HG03175 (cell line): ENCODE measurements at regions not wholly inside any gene's neighbourhood (a gene's known extent, or its start where the extent isn't known, plus 50 kb on each side); places are given as distances from the start of the nearest gene placed in this dataset.
A peak's percentile ranks its signal among the peaks of the same experiment; 100 is the strongest.

Experiments used
- ATAC-seq: cut with Tn5 transposase; IDR thresholded peaks from one replicate; pipeline ENCODE4 v1.9.1; 2021; ENCODE audit warnings: mild to moderate bottlenecking, moderate library complexity; ENCODE audit not compliant: unreplicated experiment

DNA sequence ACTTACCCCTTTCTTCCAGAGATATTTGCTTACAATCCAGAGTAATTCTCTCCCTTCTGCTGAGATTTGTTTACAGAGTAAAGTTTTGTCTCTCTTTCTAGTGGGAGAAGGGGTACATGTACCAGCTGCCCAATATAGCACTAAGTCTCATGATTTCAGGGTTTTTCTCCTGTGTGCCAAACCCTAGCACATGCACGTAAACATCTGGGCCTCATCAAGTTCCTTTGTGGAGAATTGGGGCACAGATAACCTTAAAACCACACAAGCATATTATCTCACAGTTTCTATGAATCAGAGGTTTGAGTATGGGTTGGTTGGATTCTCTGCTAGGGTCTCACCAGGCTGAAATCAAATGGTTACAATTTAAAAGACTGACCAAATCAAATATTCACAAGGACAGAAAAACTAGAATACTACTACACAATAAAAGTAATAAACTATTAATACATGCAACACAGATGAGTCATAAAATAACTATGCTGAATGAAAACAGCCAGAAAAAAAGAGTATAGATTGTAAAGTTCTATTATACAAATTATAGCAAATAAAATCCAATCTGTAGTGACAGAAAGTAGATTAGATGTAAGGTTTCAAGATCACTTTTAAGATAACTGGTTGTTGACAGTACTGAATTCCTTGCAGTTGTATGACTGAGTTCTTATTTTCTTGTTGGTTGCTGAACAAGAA, 347.4 kb upstream of the PTBP2 start:
- no peak for ATAC-seq

DNA sequence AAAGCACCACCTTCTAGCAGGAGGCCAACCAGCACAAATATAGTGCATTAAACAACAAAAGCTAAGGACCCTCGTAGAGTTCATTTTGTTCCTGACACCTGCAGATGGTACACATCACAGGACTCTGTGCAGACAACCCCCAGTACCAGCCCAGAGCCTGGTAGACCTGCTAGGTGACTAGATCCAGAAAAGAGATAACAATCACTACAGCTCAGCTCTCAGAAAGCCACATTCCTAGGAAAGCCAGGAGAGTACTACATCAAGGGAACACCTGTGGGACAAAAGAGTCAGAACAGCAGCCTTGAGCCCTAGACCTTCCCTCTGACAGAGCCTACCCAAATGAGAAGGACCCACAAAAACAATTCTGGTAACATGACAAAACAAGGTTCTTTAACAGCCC, 344.7 kb upstream of the PTBP2 start:
- no peak for ATAC-seq

DNA sequence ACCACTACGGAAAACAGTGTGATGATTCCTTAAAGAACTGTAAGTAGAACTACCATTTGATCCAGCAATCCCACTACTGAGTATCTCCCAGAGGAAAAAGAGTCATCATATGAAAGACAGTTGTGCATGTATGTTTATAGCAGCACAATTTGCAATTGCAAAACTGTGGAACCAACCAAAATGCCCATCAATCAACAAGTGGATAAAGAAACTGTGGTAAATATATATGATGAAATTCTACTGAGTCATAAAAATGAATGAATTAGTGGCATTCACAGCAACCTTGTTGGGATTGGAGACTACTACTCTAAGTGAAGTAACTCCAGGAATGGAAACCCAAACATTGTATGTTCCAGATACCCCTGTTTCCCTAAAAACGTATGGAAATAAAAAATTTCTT, 337.0 kb upstream of the PTBP2 start:
- ATAC-seq = no peak

DNA sequence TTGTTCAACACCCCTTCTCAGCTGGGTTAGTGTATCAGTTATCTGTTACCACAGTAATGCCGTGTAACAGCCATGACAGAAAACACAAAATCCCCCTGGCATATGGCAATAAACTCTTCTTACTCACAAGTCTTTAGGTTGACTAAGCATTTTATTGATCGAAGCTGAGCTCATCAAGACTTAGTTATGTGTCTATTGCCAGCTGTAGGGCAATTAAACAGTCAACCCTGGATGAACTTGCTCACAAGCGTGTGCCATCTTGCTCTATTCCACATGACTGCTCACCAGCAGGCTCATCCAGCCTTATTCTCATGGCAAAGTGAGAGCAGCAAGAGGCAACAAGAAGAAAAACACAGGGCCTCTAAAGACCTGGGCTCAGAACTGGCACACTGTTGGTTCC, 333.8 kb upstream of the PTBP2 start:
- no peak for ATAC-seq

DNA sequence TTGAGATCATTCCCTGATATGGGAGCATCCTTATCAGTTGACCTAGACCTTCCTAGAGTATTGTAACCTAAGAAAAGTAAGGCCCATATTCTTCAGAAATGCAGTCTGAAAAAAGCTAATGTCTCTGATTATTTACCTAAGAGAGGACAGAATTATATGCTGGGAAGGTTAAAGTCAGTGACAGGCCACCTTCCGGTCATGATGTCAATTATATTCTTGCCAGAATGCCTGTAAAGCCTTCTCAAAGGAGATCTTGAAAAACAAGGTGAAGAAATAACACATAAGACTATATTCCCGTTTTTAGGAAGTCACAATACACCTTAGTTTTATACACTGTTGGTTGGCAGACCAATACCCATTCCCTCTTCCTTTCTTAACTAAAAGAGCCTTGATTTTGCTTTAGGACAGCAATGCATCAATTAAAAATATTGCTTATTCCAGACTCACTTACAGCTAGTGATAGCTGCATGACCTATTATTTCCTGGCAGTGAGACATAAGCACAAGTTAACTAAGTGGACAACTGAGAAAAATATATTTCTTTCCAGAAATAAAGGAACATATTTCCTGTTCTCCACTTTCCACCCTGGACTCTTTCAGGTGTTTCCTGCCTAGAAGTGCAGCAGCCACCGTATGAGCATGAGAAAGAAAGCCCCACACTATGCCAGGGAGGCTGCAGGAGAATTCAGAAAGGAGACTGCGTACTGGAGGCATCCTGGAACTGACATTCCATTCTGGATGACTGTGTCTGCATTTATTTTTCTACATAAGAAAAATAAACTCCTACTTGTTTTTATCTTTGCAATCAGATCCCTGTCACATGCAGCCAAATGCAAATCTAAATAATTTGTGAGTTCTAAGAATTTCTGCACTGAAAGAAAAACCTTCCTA, 332.9 kb upstream of the PTBP2 start:
- no peak for ATAC-seq

DNA sequence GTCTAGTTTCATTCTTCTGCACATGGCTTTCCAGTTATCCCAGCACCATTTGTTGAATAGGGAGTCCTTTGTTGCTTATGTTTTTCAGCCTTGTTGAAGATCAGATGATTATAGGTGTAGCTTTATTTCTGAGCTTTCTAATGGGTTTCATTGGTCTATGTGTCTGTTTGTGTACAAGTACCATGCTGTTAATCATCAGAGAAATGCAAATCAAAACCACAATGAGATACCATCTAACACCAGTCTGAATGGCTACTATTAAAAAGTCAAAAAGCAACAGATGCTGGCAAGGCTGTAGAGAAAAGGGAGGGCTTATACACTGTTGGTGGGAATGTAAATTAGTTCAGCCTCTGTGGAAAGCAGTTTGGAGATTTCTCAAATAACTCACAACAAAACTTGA, 321.5 kb upstream of the PTBP2 start:
- no peak for ATAC-seq

DNA sequence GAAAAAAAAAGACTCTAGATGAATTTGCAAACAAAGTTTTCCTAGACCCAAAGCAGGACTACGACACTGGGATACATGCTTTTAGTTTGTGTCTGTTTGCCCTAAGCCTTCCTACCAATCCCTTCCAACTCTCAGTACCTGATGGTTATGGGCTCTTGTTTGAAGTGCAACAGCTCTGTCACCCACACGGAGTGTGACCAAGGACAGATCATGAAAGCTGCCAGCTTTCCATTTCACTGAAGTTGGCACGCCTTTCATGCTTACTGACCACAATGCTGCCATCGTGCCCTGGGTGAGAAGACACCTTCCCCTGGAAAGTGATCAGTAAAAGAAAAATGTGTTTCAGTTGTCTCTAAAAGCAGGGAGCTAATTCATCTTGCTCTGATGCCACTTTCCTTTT, 312.5 kb upstream of the PTBP2 start:
- ATAC-seq = no peak

DNA sequence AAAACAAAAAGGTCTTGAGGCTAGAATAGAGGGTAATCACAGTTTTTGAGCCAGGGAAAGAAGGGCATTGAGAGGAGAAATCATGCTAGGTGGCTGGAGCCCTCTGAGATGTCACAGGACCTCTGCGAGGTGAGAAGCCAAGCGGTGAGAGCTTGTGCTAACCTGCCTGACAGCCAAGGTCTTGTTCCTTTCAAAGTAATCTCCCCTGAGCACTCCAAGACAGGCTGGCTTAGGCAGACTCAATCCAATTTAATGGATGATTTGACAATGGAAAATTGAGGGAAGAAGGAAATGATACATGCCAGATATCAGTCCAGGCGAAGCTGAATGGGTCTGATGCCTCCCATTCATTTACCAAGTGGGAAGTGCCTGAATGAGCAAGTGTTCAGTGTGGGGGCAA, 311.9 kb upstream of the PTBP2 start:
- ATAC-seq = no peak

DNA sequence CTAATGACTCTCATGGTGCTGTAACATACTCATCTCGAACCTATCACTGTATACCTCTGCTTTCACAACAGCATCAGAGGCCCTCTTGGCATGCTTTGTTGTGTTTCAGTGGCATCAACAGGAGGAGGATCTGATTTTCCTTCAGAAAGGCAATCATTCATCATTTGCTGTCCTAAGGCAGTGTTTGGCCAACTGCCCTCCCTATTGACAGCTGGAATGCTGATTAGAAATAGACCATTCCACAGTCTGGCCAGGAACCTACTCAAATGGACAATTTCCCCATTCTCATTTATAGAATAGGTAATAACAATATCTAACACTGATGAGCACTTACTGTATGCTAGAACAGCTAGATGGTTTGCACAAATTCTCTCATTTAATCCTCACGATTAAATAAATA, 310.6 kb upstream of the PTBP2 start:
- no peak for ATAC-seq

DNA sequence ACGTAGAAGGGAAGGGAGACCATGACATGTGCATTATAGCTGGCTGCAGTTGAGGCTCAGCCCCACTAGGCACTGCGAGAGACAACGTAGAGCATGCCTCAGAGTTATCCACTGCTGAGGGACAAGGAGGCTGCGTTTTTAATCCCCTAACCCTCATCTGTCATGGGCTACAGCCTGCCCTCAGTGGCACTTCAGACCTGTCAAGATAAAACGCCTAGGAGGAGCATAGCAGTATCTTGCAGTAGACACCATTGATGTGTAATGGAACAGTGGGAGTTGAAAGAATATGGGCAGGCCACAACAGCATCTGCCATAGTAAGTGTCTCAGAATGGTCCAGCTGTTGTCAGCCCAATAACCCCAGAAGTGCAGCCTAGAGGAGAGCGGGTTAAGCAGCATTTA, 307.0 kb upstream of the PTBP2 start:
- no peak for ATAC-seq

DNA sequence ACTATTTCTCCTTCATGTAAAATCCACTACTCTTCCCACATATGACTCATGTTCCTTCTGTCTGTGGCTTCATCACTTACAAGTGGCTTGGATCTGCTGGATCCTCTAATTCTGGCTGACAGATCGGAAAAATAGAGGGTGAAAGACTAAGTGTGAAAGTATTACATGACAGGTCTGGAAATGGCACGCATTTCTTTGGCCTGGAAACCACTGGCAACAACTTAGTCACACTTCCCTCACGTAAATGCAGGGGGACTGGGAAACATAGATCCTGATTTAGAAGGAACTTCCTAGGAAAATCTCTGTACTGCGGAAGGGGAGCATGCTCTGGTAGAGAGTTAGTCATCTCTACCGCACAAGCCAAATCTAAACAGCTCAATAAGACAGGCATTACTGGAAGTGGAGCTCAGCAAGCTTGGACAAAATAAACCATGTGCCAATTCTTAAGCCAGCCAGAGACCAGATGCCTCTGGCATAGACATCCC, 305.4 kb upstream of the PTBP2 start:
- ATAC-seq = no peak

DNA sequence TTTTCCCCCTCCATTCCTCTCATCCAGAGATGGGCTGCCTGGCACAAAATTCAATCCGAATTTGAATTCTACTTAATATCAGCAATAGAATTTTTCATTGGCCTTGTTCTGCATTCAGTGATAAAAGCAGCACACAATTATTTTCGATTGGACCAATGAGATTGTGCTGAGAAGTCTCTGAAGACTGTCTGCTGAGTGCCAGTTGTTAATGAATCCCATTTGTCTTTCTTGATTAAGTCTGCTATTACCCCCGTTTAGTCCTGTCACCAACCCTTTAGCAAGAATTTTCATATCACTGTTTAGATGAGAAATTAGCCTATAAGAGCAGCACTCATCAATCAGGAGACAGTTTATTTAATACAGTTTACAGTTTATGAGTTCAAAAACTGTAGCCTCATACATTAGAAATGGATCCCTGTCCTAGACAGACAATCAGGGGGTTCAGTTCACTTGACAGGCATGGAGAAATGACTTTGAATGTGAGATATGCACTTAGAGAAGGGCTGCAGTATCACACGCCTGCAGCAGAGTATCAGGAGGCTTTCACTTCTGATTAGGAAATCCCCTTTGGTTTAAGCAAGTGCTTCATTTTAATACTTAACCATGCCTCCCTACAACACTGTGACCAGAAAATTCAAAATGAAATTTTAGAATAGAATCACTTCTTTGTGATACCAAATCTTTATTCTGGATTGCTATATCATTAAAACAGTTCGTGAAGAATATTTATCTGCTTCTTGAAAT, 304.7 kb upstream of the PTBP2 start:
- peak; percentile 96 for ATAC-seq

DNA sequence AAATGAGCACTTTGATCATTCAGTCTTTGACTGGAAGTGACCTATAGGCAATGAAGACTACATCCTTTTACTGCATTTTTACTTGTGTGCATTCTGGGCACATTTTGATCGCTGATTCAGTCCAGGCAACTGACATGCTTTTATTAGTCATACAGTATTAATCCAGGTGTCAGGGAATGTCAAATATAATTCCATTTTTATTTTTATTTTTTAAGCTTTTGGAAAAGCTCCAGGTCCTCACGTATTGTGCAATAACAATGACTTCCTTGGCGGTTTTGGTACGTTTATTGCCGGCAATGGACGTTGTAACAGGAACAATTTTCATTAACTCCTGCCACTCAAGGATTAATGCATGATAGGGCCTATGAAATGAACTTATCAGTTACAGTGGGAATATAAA, 302.6 kb upstream of the PTBP2 start:
- no peak for ATAC-seq

DNA sequence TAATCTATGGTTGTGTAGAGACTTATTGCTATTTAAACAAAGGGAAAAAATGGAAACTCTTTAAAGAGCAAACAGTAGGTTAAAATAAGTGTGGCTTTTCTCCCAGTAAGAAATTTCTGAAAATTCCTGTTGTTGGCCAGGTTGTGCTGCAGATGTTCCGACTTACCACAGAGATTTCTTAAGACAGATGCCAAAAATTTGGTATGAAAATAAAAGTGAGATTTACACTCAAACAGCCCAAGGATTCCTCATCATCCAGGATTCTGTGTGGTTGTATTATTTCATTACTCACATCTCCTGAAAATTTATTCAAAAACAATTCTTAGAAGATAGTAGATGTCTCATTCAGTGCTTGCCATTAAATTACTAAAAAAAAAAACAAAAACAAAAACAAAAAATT, 296.7 kb upstream of the PTBP2 start:
- no peak for ATAC-seq

DNA sequence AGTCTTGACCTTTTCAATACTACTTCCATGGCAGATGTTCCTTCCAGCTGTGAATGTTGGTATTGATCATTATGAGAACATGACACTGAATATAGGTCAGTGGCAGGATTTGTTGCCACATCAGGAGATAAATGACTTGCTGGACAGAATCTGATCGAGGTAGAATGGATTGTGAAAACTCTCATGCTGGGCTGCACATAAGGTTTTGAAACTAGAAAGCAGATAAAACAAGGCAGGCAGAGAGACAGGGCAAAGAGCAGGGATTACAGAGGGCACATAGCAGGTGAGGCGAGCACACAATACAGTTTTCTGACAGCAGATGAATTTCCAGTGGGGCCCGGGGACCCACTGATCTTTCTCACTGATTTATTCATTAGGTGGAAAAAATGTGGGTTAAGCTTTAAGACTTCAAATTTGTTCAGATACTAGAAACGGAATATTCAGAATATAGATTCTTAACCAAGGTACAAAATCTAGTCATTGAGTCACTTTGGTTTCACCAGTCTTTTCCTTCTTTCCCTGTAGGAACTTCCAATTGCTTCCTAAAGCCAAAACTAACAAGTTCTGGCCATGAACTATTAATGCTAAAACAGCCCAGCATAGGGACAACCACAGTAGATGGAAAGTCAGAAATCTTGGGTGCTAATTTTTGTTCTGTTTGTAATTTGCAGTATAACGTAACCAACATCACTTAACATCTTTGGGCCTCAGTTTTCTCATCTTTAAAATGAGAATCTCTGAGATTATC, 296.0 kb upstream of the PTBP2 start:
- ATAC-seq = no peak

DNA sequence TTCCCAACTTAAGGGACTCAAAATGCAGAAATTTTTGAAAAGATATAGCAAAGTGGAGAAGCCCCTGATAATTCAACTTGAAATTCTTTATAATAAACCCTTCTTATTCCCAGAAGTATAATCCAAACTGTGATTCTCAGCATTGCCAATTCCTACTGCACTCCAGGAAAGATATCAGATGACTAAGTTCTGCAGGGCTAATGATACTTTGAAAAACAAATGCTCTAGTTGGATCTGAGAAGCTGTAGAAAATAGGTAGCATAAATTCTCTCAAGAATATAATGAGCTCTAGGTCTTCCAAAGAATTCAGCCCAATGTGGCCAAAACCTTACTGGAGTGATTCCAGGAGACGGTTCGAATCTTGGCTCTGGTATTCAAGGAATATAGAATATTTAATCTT, 294.0 kb upstream of the PTBP2 start:
- no peak for ATAC-seq

DNA sequence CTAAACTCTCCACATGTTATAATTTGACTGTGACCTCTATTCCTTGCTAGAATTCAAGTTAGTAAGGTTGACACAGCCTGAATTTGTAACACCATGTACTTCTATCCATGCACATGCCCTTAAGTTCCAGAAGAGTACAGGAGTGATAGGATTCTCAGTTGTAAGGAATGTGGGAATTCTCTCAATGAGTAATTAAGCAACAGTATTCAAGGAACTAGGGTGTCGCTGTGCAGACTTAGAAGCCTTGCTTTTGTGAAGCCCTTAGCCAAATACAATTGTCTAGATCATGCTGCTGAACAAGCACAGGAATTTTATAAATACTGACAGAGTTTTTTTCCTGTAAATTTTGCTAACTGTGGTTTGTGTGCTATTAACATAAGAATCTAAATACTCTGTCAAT, 276.3 kb upstream of the PTBP2 start:
- no peak for ATAC-seq

DNA sequence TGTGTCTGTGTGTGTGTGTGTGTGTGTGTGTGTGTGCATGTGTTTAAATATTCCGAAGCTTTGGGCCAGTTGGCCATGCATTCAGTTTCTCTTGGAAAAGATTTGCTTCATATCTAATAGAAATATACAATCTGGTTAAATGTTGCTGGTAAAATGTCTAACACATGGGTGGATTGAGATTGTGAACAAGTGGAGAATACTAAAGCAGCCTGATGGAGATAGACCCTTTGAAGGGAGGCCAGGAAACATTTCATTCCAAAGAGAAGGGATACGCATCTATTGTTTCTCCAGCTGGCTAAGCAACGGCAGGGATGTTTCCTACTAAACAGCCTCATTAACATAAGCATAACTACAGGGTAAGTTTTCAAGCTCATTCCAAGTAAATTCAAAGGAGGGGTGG, 257.5 kb upstream of the PTBP2 start:
- ATAC-seq = no peak

DNA sequence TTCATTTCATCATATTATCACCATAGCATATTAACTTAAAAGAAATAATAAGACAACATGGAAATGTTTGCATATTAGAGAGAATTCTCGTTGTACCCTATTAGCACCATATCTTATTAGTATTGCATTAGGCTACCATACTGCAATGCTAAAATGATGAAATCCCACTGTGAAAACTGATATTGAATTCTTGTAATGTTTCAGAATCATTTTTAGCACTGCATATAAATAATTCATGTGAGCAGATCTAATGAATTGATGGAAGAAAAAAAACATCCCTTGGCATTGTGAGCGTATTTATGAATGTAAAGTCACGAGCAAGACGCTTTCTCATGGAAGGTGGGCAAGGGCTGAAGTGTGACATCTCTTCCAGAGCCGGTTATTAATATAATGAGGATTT, 257.1 kb upstream of the PTBP2 start:
- no peak for ATAC-seq

DNA sequence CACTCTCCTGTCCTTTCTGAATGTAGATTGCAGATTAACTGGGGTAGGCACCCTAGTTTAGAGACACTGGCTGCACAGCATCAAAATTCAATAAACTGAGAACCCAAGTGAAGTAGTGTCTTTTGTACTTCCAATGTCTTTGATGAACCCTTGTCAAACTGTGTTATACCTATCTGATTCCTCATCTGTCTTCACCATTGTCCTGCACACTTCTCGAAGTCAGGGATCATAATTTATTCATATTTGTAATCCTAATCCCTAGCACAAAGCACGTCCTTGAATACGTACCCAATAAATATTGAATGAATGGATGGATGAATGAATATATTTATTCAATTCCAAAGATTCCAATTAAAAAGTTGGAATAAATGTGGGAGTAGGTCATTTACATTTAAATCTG, 256.6 kb upstream of the PTBP2 start:
- ATAC-seq = no peak

DNA sequence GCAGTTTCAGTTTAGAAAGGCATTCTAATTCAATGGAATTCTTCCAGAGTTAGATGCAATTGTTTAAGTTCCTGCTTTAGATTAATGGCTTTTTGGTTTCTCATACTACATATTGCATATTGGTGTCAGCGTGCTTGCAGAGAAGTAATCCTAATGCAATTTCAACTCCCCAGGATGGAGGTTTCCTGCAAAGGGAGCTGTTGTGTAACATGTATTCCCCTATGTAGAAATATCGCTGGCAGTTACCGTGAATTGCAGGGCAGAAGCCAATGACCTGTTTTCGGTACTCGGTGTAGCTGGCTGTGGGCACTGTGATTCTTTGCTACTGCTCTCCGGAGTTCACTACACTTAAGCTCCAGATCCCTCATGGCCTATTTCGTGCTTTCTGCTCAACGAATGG, 256.1 kb upstream of the PTBP2 start:
- no peak for ATAC-seq
